Body of pancreas (tissue), 4 donors: ENCODE measurements at regions not wholly inside any gene's neighbourhood (a gene's known extent, or its start where the extent isn't known, plus 50 kb on each side); places are given as distances from the start of the nearest gene placed in this dataset.

Experiments used
- CTCF ChIP-seq, 7 experiments: fragments of 450-650 bp in 4 of 7; fragments of 200-600 bp in 3 of 7; sonication (generic) in 3 of 7; IDR thresholded peaks; one replicate each; pipeline ENCODE4 v1.5.1; 2016 to 2019; ENCODE audit warnings: antibody characterized with exemption in 7 of 7
- POLR2A ChIP-seq, 3 donors: fragments of 450-650 bp; IDR thresholded peaks; one replicate each; pipeline ENCODE4 v1.6.1; 2016; ENCODE audit warnings: antibody characterized with exemption in 3 of 3, mild to moderate bottlenecking in 2 of 3

- TF ChIP-seq CTCF (IDR thresholded peaks at IDR 0.05) = no peak
- no peak for TF ChIP-seq POLR2A (IDR thresholded peaks at IDR 0.05)
These were observed 655.6 kb downstream of the SORCS1 start for GRCh38 chr10:106508950-106509349.
